DMS53 treated with DMSO at 0.1 percent for 48 hours (cell line): ENCODE measurements at regions not wholly inside any gene's neighbourhood (a gene's known extent, or its start where the extent isn't known, plus 50 kb on each side); places are given as distances from the start of the nearest gene placed in this dataset.

Experiments used
- DNase-seq: peaks from one replicate; lab custom pipeline; 2025; ENCODE audit not compliant: unreplicated experiment; lab: John Stamatoyannopoulos, UW

DNA sequence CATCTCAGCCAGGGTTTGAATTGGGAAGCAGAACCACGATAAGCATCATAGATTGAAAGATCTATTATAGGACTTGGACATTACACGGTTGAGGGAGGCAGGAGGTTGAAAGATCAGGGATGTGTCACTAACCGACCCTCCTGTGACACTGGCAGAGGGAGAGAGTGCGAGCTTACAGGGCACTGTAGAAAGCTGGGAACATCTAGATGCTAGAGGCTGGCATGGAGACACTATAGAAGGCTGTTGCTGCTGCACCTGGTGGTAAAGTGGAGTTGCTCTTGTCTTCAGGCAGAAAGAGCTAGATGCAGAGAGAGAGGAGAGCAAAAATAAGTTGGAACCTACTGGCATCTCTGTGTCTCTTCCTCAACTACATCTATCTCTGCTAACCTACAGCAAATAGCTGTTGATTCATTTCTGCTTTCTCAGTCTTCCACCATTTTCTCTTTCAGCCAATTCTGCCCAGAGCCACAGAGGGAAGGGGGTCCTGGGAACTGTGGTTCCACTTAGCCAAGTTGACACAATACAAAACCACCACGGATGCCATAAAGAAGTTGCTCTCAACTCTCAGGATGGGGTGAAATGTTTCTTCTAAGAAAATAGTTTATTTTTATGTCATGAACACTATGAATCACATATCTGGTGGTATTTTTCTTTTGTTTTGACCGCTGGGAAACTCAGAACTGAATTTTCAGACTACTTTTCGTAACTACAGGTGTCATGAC, 155.9 kb downstream of the ZNF281 start:
- DNase-seq, result no peak

DNA sequence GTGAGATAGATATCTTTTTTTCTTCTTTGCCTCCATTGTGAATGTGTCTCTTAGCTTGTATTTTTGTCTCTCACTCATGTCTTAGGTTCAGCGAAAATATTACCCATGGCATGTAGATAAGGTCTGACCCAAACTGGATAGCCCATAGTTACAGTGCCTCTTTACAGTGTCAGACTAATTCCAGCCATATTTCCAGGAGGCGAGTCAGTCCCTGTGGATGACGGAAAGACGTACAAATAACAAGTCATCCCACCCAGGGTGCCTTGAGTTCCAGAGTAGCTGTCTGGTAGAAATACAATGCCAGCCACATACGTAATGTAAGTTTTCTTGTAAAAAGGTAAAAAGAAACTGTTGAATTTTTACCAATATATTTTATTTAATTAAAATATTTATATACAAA, 157.3 kb downstream of the ZNF281 start:
- DNase-seq, result no peak

DNA sequence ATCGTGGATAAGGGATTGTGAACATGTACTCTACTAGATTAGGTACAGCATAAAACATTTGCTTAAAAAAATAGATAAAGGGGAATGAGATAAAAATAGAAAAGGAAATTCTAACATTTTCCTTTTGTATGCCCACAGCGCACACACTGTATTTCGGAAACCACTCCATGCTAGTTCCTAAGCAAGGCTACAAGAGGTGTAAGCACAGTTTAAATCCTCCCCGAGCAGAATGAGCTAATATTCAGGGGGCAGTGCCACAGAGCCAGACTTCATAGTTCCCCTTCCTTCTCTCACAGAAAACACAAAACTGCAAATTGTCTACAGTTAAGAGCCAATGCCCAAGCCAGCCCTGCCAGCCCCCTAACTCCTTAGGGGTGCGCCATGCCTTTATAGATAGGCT, 159.4 kb downstream of the ZNF281 start:
- DNase-seq, result no peak

DNA sequence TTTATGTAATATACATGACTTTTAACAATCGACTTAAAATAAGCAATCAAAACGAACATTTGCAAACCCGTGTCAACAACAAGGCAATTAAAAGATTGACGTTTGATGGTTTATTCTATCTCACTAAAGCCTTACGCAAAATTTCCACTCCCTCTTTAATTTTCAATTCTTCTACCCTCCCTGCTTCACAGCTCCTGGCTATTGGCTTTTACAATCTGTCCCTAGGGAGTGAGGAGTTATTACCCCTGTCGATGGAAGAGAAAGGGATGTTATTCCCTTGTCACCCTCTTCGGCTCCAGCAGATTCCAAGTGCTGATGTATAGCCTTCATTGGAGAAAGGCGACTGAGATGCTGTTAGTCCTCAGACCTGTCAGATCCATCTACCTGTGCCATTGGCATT, 161.3 kb downstream of the ZNF281 start:
- DNase-seq, result no peak

DNA sequence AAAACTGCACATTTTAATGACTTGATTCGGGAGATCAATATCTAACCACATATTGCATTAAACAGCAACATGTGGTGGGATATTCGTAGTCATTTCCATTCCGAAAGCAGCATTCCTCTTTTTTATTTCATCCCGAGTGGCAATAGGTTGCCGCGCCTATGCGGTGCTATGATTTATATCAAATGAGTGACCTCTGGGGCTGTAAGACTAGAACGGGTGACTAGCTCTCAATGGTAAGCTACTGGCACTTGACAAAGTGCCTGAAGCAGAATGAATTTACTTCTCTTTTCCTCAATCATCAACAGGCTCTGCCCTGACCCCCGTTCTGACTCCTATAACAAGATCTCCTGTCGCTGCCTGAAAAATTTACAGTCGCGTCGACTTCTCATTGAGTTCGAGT, 162.3 kb downstream of the ZNF281 start:
- DNase-seq, result no peak

DNA sequence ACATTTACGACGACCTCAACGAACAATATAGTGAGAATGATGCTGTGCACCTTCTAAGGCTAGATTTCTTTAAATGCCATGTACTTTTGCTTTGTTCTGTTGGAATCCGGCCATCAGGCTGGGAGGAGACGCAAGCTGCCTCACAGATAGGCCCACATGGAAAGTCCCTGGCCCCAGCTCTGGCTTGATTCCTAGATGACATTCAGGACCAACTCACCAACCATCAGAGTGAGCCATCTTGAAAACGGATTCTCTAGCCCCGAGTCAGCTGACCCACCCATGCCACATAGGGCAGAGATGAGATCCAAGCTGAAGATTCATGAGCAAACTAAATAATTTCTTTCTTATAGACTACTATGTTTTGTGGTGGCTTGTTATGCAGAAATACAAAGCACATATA, 164.4 kb downstream of the ZNF281 start:
- DNase-seq, result no peak

DNA sequence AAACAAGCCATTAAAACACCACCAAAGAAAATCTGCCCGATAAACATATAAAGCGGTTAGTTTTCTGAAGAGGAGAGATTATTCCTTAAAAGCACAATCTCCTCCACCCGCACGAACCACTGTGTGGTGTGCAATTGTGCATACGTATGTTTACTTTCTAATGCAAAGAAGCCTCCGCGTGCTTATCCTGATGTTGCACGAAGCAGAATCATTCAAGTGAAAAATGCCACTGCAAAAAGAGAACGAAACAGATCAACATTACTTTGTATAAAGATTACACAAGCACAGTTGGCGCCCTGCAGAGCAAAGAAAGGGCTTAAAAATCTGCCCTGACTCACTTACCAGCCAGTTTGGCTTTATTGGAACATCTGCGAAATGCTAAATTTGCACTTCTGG, 166.8 kb downstream of the ZNF281 start:
- DNase-seq, result no peak

DNA sequence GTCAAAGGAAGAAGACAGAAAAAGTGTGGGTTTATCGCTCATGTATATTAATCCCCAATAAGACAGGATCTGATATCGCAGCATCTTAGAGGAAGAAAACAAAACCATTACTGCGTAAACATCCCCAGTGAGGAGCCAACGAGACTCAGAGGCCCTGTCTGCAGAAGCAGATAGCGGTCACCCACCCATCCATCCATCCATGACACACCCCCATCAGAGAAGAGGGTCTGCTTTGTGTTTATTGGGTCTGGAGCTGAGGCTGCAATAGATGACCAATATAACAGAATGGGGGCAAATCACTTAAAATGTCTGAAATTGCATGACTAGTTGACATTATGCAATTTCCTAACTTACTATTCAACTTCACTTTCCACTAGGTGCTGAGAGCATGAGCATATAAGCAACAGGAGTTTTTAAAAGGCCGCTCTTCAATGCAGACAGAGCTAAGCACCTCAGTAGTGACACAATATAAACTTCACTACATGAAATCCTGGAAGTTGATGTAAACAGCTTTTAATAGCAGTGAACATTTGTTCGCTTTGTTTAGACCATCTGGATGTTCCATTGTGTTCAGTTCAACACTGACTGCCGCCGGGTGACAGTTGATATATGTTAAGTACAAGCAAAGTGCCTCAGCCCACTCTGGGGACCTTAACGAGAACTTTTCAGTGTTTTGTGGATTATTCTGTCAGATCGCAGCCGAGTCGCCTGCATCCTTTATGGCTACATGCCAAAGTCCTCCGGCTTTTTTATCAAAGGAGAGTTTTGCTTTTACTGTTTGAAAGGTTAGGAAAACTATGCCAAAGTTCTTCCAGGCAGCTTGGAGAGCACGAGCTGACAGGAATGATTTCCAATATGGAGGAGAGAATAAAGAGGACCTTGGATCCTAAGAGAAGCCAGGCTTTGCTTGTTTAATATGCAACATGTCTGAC, 167.5 kb downstream of the ZNF281 start:
- peak; percentile 37 for DNase-seq

DNA sequence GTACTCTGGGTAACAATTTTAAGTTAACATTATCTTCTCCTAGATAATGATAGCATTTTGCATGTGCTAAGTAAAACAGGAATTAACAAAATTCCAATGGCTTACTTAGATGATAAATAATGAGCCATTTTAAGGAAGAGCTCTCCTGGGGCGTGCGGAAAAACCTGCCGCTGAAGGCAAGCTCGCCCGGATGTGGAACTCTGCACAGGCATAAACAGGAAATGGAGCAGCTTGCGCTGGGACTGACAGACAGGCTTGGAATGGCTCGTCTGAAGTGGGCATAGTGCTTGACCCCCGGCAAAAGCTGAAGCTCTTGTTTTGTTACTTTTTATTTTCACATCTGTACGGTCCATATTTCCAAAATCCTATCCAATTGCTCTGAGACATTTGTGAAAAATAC, 169.2 kb downstream of the ZNF281 start:
- DNase-seq, result no peak

DNA sequence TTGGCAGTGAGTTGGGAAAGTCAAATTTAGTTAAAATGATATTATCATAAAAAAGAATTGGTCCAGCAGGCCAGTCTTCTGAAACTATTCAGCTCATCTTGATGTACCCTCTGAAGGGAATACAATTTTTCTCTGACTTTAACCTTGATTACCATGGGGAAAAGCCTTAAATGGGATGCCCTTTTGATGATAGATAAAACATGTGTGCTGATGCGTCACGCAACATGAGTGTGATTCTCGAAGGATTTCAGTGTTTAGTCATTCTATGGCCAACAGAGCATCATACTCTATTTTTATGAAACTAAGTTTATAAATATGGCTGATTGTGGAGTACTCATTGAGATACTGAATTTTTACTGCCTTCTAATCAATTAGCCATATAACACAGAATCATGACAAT, 171.5 kb downstream of the ZNF281 start:
- no peak for DNase-seq

DNA sequence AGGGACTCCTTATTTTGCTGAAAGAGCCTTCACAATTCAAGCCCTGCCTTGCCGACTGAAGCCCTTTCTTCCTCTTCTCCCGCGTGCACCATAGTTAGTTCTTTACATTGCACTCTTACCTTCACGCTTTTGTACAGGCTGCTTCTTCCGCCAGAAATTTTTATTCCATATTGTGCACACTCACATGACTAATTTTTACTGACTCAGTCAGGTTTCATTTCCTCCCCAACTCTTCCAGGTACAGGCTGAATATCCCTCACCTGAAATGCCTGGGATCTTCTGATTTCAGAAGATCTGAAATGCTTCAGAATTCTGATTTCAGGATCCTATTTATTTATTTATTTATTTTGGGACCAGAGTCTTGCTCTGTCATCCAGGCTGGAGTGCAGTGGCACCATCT, 172.8 kb downstream of the ZNF281 start:
- no peak for DNase-seq

DNA sequence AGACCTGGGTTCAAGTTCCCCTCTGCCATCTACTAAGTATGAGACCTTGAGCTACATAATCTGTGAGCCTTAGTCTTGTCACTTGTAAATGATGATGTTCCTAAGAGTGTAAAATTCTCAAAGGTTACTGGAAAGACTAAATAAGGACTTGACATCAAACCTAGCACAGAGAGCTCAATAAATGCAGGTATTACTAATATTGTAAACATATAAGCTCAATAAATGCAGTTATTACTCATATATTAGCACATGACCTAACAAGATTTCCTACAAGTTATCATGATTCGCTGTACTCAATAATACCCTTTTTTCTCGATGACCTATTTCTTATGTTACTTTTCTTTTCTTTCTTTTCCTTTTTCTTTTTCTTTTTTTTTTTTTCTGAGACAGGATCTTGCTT, 174.9 kb downstream of the ZNF281 start:
- no peak for DNase-seq

DNA sequence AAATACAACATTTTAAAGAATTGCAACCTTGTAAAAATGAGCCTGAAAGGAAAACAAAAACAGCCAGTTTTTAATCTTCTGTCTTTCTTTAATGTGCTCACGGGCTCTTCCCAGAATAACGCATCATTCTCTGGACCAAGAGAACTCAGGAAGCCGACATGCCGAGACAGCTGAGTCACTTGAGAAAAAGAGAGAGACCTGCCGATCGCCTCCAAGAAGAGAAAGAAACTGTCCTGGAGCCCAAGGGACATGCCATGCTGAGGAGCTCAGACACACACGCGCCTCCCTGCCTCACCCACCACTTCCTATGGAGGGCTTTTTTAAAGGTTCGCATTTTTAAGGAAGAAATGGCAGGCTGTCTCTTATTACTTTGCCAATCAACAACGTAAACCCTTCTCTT, 176.4 kb downstream of the ZNF281 start:
- DNase-seq, result no peak

DNA sequence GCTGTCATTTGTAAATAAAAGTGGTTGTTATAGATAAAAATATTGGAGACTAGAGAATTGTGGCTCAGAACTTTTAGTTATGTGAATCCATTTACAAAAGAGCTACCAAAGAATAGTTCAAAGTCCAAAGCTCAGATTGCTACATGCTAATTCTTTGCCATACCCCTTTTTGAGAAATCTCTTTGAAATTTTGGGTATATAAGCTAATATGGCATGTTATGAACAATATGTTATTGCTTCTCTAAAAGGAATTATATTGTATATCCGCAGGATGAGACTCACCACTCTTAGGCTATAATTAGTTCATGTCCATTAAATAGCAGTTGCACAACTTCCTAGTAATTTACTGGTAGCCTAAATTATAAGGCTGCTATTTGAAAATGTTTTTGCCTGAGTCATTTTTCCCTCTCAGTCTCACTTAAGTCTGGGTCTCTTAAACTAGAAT, 178.0 kb downstream of the ZNF281 start:
- no peak for DNase-seq

DNA sequence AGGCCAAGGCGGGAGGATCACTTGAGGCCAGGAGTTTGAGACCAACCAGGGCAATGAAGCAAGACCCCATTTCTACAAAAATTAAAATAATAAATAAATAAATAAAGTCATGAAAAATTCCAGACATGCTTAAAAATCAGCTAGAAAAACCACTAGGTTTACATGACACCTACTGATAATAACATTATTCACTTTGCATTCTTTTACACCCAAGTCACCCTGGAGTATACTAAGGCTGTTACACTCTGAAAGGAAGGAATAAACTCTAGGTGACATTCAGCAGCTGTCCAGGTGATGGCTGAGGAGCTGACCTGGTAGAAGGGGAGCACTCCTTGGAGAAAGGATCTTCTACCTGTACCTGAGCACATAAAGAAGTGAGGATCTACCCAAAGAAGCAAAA, 179.2 kb downstream of the ZNF281 start:
- DNase-seq, result no peak

DNA sequence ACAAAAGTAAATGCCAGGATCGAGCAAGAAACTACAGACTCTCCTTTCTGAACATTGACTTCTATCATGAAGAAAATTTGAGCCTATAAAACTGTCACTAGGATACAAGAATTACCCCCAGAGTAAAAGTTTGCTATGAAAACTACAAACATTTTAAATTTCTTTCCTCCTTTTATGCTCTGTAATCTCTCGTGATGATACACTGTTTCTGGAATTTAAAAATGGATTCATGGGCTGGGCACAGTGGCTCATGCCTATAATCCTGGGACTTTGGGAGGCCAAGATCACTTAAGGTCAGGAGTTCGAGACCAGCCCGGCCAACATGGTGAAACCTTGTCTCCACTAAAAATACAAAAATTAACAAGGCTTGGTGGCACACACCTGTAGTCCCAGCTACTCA, 181.3 kb downstream of the ZNF281 start:
- no peak for DNase-seq

DNA sequence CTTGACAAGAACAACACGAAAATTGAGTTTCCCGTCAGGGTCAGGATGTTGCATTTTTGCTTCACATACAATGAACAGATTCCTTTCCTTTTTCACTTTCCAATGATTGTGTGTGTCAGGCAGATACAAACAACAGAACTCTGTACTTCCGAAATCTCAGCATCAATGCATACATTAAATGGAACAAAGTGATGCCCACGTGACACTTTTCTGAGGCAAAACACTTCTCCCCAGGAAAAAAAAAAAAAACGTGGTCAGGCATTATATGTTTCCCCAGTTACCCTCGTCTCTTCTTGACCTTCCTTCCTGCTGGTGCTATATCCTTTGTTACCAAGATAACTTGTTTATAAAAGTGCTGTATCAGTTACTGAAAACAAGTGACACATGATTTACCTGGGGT, 181.8 kb downstream of the ZNF281 start:
- no peak for DNase-seq
